ENCODE measurements at regions not wholly inside any gene's neighbourhood (a gene's known extent, or its start where the extent isn't known, plus 50 kb on each side); places are given as distances from the start of the nearest gene placed in this dataset.

DNA sequence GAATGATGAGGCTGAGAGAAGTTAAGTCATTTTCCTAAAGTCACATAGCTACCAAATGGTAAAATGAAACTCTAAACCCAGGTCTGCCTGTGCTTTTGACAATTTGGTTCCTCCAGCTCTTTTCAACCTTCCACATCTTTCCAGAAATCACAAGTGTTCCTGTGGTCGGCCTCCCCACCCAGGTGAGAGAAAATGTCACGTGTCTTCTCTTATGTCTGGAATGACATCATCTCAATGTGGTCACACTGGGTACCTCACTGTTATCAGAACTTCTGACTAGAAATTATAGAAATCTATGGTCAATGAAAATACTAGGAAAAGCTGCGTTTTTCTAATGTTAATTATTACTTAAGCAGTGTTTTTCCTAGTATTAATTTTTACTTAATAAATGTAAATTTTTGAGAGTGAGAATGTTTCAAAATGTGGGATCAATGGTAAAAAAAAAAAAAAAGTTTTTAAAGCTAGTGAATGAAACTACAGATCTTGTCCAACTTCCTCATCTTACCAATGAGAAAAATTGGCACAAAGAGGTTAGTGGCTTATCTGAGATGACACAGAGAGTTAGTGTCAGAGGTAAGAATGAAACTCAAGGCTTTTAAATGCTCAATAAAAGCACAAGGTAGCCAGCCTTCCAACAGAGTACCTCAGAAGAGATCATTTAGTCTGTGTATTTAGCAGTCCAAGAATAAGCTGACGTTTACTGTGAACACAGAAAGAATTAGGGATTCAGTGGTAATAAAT is 228.7 kb upstream of the NR4A3 start:
- DNase-seq: no peak

DNA sequence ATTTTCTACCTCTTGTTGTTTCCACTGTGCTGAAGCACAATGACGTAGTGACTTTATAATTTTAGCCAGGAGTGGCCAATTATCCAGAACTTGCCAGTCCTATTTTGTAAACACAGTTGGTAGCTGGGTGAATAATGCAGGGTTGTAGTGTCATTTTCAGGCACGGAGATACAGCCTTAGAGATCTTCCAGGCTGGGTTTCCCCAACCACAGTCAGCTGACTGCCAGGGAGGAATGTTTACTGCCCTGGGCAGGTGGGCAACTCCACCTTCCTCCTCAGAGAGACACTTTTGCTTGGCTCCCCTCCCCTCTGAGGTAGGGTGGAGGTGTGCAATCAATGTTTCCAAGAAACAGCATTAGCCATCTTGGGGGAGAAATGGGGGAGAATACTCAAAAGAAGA is 228.1 kb upstream of the NR4A3 start:
- DNase-seq: no peak

GRCh38 chr9:99594056-99594780 is 227.5 kb upstream of the NR4A3 start:
- no peak for DNase-seq

DNA sequence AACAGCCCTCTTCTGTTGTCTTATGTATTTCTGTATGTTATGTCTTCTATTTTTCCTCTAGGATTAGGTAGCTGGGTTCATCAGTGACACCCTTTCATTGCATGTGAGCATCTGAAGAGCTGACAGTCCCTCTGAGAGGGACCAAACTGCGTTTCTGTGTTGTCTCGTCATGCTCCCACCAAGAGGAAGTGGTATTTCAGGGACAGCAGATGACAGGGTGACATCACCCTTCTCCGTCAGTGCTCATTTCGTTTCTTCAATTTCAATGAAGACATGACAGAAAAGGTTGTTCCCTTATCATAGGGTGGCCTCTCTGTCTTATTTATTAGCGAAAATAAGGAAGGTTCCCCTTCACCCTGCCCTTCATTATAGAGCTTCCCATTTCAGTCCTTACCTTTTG is 225.9 kb upstream of the NR4A3 start:
- no peak for DNase-seq

- DNase-seq: no peak
Observed at GRCh38 chr9:99601571-99602111, 220.0 kb upstream of the NR4A3 start.

DNA sequence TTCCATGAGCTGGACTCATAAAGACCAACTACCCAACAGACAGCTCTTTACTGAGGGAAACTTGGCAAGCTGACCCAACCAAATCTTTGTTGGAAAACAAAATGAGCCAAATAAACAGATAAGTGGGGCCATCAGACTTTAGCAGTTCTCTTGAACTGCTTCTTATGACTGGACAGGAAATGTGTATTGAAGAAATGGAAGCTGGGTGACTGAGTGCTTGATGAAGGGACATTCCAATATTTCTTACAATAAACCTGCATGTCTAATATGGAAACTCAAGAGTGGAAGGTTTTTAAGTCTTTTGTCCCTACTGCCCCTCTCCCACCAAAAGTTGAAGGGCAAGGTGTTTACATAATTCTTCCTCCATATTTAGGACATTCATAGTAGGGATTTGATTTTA is 218.8 kb upstream of the NR4A3 start:
- no peak for DNase-seq

DNA sequence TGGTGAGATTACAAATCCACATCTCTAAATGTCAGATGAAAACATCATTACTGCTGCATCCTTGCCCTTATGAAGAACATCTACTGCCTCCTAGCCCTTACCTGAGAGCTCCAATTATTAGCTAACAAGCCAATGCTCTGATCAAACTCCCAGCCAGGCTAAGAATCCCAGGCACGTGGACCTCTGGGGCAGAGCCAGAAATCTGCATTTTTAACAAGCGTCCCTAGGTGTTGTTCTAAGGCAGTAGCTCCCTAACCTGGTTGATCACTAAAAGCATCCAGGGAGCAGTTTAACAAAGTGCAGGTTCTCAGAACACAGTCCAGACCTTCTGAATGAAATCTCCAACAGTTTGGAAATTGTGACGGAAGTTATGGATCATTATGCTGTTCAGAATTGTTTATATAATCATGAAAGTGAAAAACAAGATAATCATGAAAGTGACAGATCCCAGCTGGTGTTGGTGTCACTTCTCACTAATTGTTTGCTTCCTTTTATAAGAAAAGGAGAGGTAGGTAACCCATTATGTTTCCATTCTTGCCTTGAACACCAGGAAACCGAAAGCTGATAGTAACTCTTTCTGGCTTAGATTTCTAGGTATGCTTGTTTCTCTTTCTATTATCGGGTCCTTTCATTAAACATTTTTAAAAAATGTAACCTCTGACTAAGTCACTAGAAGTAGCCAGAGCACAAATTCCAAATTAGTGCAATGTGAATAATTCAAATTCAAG is 216.5 kb upstream of the NR4A3 start:
- DNase-seq: no peak

DNA sequence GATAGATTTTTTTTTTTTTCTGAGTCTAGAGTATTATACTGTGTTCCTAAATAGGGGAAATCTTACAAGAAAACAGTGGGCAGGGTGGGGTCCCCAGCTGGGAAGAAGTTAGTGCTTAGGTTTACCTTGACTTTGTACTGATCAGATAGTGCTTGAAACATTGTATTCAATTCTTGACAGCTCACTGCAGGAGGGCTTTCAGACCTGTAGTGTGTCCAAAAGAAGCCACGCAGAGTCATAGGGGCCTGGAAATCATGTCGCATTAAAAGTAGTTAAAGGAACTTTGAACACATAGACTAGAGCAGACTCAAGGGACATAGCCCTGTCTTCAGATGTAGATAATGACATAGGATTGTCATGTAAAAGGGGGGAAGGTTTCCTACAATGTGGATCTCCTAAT is 215.4 kb upstream of the NR4A3 start:
- no peak for DNase-seq

GRCh38 chr9:99606957-99607356 is 214.7 kb upstream of the NR4A3 start:
- no peak for DNase-seq

DNA sequence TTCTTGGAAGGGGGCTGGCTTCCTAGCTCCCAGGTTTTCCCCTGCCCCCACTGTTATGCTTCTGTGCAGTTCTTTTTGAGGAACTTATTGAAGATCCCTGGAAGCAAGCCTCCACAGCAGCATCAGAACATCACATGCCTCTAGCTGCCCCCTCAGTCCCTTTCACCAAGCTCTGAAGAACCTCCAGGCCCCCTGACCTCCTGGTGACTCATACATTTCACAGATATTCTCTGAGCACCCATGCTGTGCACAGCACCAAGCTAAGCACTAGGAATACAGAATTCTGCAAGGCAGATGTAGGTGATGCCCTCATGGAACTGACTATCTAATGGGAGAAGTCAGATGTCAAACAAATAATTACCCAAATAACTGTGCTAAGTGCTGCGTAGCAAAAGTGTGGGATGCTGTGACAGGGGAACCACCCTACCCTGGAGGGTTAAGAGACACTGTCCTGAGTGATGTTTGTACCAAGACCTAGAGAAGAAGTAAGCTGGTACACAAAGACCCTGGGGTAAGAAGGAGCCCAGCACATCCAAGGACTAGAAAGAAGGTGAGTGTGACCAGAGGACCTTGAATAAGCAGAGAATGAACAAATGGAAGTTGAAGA is 213.7 kb upstream of the NR4A3 start:
- DNase-seq: no peak

DNA sequence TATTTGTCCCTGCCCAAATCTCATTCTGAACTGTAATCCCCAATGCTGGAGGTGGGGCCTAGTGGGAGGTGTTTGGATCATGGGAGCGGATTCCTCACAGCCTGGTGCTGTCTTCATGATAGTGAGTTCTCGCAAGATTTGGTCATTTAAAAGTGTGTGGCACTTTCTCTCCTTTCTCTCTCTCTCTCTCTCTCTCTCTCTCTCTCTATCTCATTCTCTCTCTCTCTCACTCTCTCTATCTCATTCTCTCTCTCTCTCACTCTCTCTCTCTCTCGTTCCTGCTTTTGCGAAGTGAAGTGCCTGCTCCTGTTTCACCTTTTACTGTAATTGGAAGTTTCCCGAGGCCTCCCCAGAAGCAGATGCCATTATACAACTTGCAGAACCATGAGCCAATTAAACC is 207.3 kb upstream of the NR4A3 start:
- no peak for DNase-seq

- DNase-seq: no peak
Observed at GRCh38 chr9:99621040-99621439, 200.6 kb upstream of the NR4A3 start.

GRCh38 chr9:99622679-99623078 is 199.0 kb upstream of the NR4A3 start:
- DNase-seq: no peak

DNA sequence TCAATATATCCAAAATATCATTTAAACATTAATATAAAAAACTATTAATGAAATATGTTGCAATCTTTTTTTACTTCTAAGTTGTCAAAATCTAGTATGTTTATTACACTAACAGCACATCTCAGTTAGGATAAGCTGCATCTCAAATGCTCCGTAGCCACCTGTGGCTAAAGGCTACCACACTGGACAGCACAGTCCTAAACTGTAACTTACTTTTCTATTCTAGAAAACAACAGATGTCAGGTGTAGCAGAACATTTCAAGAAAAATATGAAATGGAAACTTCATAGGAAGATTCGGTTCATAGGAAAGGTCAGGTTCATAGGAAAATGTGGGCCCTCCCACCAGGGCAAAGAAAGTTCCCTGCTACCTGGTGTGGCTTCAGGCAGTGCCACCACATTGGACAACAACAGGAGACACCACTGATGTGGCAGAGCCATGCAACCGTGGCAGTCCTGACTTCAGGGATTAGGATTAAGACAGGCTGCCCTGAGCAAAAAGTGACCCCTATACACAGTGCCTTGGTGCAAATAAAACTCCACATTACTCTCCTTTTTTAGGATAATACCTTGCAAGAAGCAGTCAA is 197.8 kb upstream of the NR4A3 start:
- DNase-seq: no peak

- DNase-seq: no peak
Observed at GRCh38 chr9:99624499-99625233, 197.0 kb upstream of the NR4A3 start.

- DNase-seq: no peak
Observed at GRCh38 chr9:99626426-99626825, 195.3 kb upstream of the NR4A3 start.

DNA sequence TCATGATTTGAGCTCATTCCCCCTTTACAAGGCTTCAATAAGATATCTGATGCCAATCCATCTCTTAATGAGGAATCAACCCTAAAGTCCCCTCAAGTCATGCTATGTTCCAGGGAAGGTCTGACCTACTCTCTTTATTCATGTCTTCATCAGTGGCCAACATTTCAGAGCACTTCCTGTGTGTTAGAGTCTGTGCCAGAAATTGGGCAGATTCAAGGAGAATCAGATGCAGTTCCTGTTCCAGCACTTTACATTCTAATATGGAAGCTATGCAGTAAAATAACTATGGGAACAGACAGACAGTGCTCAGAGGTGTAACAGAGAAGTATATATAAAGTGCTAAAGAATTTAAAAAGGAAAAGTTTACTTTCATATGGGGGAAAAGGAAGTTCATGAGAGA is 193.4 kb upstream of the NR4A3 start:
- no peak for DNase-seq

GRCh38 chr9:99628849-99629620 is 192.7 kb upstream of the NR4A3 start:
- no peak for DNase-seq

- no peak for DNase-seq
Observed at GRCh38 chr9:99632349-99633038, 189.2 kb upstream of the NR4A3 start.

DNA sequence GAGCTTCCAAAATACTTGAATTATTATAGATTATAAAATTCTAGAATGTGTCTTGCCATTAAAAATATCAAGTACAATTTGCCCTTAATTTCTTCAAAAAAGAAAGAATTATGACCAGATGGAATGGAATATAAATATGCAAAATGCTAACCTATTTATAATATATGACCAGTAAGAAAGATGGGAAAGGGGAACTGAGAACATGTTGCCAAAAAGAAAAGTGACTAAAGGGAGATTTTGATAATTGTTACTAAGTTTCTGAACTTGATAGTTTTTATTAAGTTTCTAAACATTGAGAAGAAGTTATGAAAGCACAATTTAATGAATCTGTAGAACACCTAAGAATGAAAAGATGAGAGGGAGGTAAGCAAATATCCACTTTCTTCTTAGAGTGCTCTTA is 188.4 kb upstream of the NR4A3 start:
- no peak for DNase-seq

DNA sequence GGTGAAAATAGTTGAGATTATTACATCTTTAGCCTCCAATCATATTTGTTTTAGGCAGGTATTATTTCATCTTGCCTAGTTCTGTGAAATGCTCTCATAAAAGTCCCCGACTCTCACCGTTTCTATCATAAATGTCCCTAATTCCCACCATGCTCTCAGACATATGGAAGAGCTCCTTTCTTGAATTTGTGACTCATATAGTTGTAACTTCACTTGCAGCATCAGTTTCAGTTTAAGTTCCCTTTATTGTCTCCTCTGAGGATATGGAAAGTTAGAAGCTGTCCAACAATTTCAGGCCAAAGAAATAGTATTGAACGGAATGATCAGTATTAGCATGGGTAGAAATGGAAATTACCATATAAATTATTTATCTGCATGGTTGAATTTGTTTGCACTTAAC is 187.5 kb upstream of the NR4A3 start:
- no peak for DNase-seq

Data from NK-92 treated with Interleukin-12 subunit alpha and Interleukin-12 subunit beta, amount 100 ng/mL, for 24 hours (cell line).